ENCODE measurements at regions not wholly inside any gene's neighbourhood (a gene's known extent, or its start where the extent isn't known, plus 50 kb on each side); places are given as distances from the start of the nearest gene placed in this dataset.

DNA sequence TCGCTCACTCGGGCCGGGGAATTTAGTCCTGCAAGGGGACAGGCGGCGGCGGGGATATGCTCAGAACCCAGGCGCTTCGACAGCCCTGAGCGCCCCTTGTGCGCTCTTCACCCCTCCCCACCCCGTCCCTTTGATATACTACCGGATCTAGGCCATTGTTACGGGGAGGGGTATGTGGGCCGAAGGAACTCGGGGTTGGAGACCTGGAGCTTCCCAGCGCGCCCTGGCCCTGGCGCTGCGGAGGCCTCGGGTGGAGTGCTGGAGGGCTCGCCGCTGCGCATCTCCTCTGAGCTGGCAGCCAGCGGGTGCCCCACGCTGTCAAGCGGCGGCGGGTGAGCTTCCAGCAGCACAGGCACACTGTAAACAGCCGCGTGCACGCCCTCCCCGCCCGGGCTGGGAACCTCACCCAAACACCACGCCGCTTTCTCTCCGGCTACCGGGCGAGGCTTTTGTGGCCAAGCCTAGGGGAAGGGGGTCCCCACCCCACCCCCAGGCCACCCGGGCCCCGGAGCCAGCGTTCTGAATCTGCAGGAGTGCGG, 54.5 kb upstream of the BCOR start:
- CTCF ChIA-PET (ENCODE audit: low intra/inter-chr PET ratio, low total read pairs): no interaction called here
- BruUV-seq (replicated peaks): no TSS peak
- in situ Hi-C loops (cut with HindIII; ENCODE audit: extremely low pct_ligation_motif_present, low pct_unique_long_range_greater_than_20kb): loop anchor here (5.0 kb wide), 2 partner anchors 45 to 140 kb away; no protein-coding TSS in a partner anchor

More for the DNA sequence above, 54.5 kb upstream of the BCOR start:
- WGBS (ENCODE audit: low lambda C conversion rate): 87% methylated on average over 3 of the region's 42 CpGs
- FAIRE-seq: no peak
- Histone ChIP-seq H3K4me2 (ENCODE audit: low read depth, low read length) (no peak overlapping the region), H3K4me1 (ENCODE audit: insufficient read depth, low read length) (peaks cover 50% of the 10 kb centered on the region), H4K20me1 (ENCODE audit: insufficient read depth, low read length) (no peaks in the 10 kb centered on the region), H3K27ac (ENCODE audit: extremely low read length, insufficient read depth, low read length) (no peak overlapping the region), H3K9ac (ENCODE audit: insufficient read depth, low read depth, low read length) (no peak overlapping the region), H3K79me2 (ENCODE audit: insufficient read depth, low read length) (peaks cover 2% of the 10 kb centered on the region), H3K9me3 (ENCODE audit: low read length) (no peaks in the 10 kb centered on the region), H3K36me3 (replicated peaks in 1 of 2; ENCODE audit: control insufficient read depth in 1 of 2, insufficient read depth in 2 of 2, low read length in 2 of 2) (no peaks in the 10 kb centered on the region), H3K4me3 (replicated peaks in 1 of 3; ENCODE audit: insufficient read depth in 1 of 3, low read depth in 2 of 3, low read length in 3 of 3) (no peak overlapping the region), H2AFZ (ENCODE audit: low read length) (no peak overlapping the region), H3K27me3 (ENCODE audit: control insufficient read depth in 1 of 2, insufficient read depth in 2 of 2, low read length in 2 of 2) (no peaks in the 10 kb centered on the region)
- POLR2A ChIA-PET: no interaction called here
- intact Hi-C loops (cut with micrococcal nuclease; ENCODE audit: unreplicated experiment): no loop called here
- TF ChIP-seq, protein P1, sequence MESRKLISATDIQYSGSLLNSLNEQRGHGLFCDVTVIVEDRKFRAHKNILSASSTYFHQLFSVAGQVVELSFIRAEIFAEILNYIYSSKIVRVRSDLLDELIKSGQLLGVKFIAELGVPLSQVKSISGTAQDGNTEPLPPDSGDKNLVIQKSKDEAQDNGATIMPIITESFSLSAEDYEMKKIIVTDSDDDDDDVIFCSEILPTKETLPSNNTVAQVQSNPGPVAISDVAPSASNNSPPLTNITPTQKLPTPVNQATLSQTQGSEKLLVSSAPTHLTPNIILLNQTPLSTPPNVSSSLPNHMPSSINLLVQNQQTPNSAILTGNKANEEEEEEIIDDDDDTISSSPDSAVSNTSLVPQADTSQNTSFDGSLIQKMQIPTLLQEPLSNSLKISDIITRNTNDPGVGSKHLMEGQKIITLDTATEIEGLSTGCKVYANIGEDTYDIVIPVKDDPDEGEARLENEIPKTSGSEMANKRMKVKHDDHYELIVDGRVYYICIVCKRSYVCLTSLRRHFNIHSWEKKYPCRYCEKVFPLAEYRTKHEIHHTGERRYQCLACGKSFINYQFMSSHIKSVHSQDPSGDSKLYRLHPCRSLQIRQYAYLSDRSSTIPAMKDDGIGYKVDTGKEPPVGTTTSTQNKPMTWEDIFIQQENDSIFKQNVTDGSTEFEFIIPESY (CRISPR knock-in tag; IDR thresholded peaks at IDR 0.05): peak; percentile 85
- TF ChIP-seq, protein P2, sequence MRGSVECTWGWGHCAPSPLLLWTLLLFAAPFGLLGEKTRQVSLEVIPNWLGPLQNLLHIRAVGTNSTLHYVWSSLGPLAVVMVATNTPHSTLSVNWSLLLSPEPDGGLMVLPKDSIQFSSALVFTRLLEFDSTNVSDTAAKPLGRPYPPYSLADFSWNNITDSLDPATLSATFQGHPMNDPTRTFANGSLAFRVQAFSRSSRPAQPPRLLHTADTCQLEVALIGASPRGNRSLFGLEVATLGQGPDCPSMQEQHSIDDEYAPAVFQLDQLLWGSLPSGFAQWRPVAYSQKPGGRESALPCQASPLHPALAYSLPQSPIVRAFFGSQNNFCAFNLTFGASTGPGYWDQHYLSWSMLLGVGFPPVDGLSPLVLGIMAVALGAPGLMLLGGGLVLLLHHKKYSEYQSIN (CRISPR knock-in tag; IDR thresholded peaks at IDR 0.05; ENCODE audit: borderline replicate concordance): no peak
- TF ChIP-seq CAMTA2 (CRISPR knock-in tag; IDR thresholded peaks at IDR 0.05; ENCODE audit: borderline replicate concordance): no peak
- no peak for DNase-seq (ENCODE audit: low spot score)
- ATAC-seq: no peak

Data from HepG2 (cell line).